NCI-H1048 (cell line): ENCODE measurements at regions not wholly inside any gene's neighbourhood (a gene's known extent, or its start where the extent isn't known, plus 50 kb on each side); places are given as distances from the start of the nearest gene placed in this dataset.

Experiments used
- DNase-seq: peaks from one replicate; lab custom pipeline; 2025; lab: John Stamatoyannopoulos, UW

- no peak for DNase-seq
Observed at GRCh38 chrX:39854772-39855747, 242.7 kb downstream of the BCOR start.

- DNase-seq: no peak
Observed at GRCh38 chrX:39855748-39856129, 242.0 kb downstream of the BCOR start.

GRCh38 chrX:39856472-39857121, 241.2 kb downstream of the BCOR start:
- DNase-seq: no peak

- DNase-seq: no peak
Observed at GRCh38 chrX:39857780-39858179, 240.0 kb downstream of the BCOR start.

- no peak for DNase-seq
Observed at GRCh38 chrX:39859991-39860861, 237.5 kb downstream of the BCOR start.

GRCh38 chrX:39862963-39863362, 234.8 kb downstream of the BCOR start:
- no peak for DNase-seq

GRCh38 chrX:39866229-39866628, 231.5 kb downstream of the BCOR start:
- DNase-seq: no peak

- no peak for DNase-seq
Observed at GRCh38 chrX:39869846-39870601, 227.7 kb downstream of the BCOR start.

GRCh38 chrX:39871648-39872047, 226.1 kb downstream of the BCOR start:
- DNase-seq: no peak

GRCh38 chrX:39873117-39873516, 224.6 kb downstream of the BCOR start:
- no peak for DNase-seq

- DNase-seq: no peak
Observed at GRCh38 chrX:39874202-39874816, 223.4 kb downstream of the BCOR start.

- DNase-seq: no peak
Observed at GRCh38 chrX:39875834-39876628, 221.7 kb downstream of the BCOR start.

GRCh38 chrX:39877905-39878304, 219.9 kb downstream of the BCOR start:
- DNase-seq: no peak

- no peak for DNase-seq
Observed at GRCh38 chrX:39883666-39884065, 214.1 kb downstream of the BCOR start.

- DNase-seq: no peak
Observed at GRCh38 chrX:39886282-39886681, 211.5 kb downstream of the BCOR start.

- no peak for DNase-seq
Observed at GRCh38 chrX:39888730-39889129, 209.0 kb downstream of the BCOR start.

GRCh38 chrX:39889704-39890103, 208.1 kb downstream of the BCOR start:
- DNase-seq: no peak

GRCh38 chrX:39890807-39891206, 207.0 kb downstream of the BCOR start:
- DNase-seq: no peak

- DNase-seq: no peak
Observed at GRCh38 chrX:39891781-39892180, 206.0 kb downstream of the BCOR start.
